MM.1S (cell line): ENCODE measurements at regions not wholly inside any gene's neighbourhood (a gene's known extent, or its start where the extent isn't known, plus 50 kb on each side); places are given as distances from the start of the nearest gene placed in this dataset.

Experiments used
- EZH2 ChIP-seq: fragments of 300-600 bp; sonication (generic); optimal IDR thresholded peaks from 2 replicates; pipeline ENCODE3; 2017; ENCODE audit warnings: low read depth, mild to moderate bottlenecking, antibody characterized with exemption, low read length, mixed read lengths
- TF ChIP-seq, protein P1 (sequence below): fragments of 300-600 bp; sonication (generic); IDR thresholded peaks from 2 replicates; pipeline ENCODE4 v1.5.1; 2016; ENCODE audit warnings: antibody characterized with exemption, low read length, mixed read lengths

DNA sequence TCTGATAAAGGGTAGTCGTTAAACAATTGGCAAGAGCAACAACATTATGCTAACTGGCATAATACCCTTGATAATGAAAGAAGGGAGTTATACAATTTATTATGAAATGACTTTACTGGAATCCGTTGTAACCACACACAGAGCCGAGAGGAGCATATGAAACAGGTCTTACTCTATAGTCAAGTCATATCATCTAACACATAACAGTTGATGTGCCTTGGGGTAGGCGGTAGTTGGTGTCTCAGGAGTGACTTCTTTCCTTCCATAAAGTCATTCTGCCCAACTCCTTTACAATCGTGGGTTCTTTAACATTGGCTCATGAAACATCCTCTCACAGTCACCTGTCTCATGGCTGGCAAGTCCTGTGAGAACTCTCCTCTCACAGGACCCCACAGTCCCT, 225.2 kb downstream of the LTN1 start:
- TF ChIP-seq, protein P1, sequence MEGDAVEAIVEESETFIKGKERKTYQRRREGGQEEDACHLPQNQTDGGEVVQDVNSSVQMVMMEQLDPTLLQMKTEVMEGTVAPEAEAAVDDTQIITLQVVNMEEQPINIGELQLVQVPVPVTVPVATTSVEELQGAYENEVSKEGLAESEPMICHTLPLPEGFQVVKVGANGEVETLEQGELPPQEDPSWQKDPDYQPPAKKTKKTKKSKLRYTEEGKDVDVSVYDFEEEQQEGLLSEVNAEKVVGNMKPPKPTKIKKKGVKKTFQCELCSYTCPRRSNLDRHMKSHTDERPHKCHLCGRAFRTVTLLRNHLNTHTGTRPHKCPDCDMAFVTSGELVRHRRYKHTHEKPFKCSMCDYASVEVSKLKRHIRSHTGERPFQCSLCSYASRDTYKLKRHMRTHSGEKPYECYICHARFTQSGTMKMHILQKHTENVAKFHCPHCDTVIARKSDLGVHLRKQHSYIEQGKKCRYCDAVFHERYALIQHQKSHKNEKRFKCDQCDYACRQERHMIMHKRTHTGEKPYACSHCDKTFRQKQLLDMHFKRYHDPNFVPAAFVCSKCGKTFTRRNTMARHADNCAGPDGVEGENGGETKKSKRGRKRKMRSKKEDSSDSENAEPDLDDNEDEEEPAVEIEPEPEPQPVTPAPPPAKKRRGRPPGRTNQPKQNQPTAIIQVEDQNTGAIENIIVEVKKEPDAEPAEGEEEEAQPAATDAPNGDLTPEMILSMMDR = no peak
- TF ChIP-seq EZH2 = no peak
